ENCODE measurements at regions not wholly inside any gene's neighbourhood (a gene's known extent, or its start where the extent isn't known, plus 50 kb on each side); places are given as distances from the start of the nearest gene placed in this dataset.

DNA sequence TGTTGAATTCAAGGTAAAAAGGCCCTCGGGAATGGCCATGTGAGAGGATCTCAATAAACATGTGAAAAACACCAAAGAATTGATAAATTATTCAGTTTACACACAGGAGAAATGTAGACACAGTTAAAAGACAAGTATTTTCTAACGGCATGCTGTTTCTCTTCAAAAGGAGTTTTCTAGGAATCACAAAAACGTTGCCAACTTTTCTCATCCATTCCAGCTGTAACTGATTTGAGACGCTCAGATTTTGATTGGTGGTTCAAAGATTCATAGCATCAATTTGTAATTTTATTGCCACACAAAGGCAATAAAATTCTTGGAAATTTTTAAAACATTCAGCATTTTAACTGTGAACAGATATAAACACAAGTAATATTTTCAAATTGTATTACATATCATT is 384.9 kb upstream of the PFKP start:
- TF ChIP-seq EZH2phosphoT487 (conservative IDR thresholded peaks at IDR 0.05; ENCODE audit: low read length) (no peak), CTCF (IDR thresholded peaks at IDR 0.05; ENCODE audit: insufficient read depth, low read length, poor library complexity, severe bottlenecking) (no peak)
- Histone ChIP-seq H3K4me2 (ENCODE audit: low read depth, low read length, poor library complexity, severe bottlenecking) (no peak overlapping the region), H3K9me2 (replicated peaks; ENCODE audit: insufficient read depth, low read length) (no peaks in the 10 kb centered on the region), H3K4me3 (ENCODE audit: insufficient read depth, low read length, poor library complexity, severe bottlenecking) (no peak overlapping the region), H3K36me3 (ENCODE audit: low read length) (no peaks in the 10 kb centered on the region), H3F3A (ENCODE audit: insufficient read depth) (no peaks in the 10 kb centered on the region), H3K9ac (ENCODE audit: low read length) (no peak overlapping the region), H3K9me3 (ENCODE audit: insufficient read depth, low read length) (no peaks in the 10 kb centered on the region), H3K27ac (ENCODE audit: low read depth, low read length) (no peak overlapping the region), H3K79me2 (ENCODE audit: insufficient read depth, low read length) (no peaks in the 10 kb centered on the region), H2AFZ (ENCODE audit: low read depth, low read length, severe bottlenecking) (no peak overlapping the region), H4K20me1 (ENCODE audit: low read depth, low read length) (no peaks in the 10 kb centered on the region), H3K27me3 (ENCODE audit: low read length) (no peaks in the 10 kb centered on the region)

- Histone ChIP-seq H3K9me3 (ENCODE audit: insufficient read depth, low read length) (no peaks in the 10 kb centered on the region), H3K36me3 (ENCODE audit: low read length) (no peaks in the 10 kb centered on the region), H3K4me3 (ENCODE audit: insufficient read depth, low read length, poor library complexity, severe bottlenecking) (no peak overlapping the region), H3K9ac (ENCODE audit: low read length) (no peak overlapping the region), H3F3A (ENCODE audit: insufficient read depth) (no peaks in the 10 kb centered on the region), H3K9me2 (replicated peaks; ENCODE audit: insufficient read depth, low read length) (no peaks in the 10 kb centered on the region), H2AFZ (ENCODE audit: low read depth, low read length, severe bottlenecking) (no peak overlapping the region), H3K27ac (ENCODE audit: low read depth, low read length) (no peak overlapping the region), H3K27me3 (ENCODE audit: low read length) (no peaks in the 10 kb centered on the region), H4K20me1 (ENCODE audit: low read depth, low read length) (no peaks in the 10 kb centered on the region), H3K4me2 (ENCODE audit: low read depth, low read length, poor library complexity, severe bottlenecking) (no peak overlapping the region), H3K79me2 (ENCODE audit: insufficient read depth, low read length) (no peaks in the 10 kb centered on the region)
- no peak for TF ChIP-seq EZH2phosphoT487 (conservative IDR thresholded peaks at IDR 0.05; ENCODE audit: low read length)
- no peak for TF ChIP-seq CTCF (IDR thresholded peaks at IDR 0.05; ENCODE audit: insufficient read depth, low read length, poor library complexity, severe bottlenecking)
Measured at GRCh38 chr10:2681891-2682290, 385.5 kb upstream of the PFKP start.

DNA sequence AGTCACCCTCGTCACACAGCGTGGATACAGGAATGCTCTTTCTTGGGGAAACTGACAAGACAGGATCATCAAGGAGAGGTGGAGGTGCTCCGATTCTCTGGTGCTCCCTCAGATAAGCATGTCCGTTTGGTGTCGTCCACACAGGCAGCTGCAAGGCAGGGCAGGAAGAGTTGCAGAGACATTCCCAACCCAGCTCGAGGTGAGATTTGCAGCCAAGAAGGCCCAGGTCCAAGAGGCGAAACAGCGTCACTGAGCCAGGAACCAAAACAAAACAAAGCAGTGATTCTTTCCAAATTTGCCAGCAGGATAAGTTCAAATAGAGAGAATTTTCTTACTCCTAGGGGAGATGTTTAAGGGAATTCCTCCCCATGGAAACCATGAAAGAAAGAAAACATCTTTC is 386.5 kb upstream of the PFKP start:
- no peaks in the 10 kb centered on the region for H3F3A ChIP-seq (ENCODE audit: insufficient read depth)
- H3K4me3 ChIP-seq (ENCODE audit: insufficient read depth, low read length, poor library complexity, severe bottlenecking), result no peak overlapping the region
- no peak overlapping the region for H3K9ac ChIP-seq (ENCODE audit: low read length)
- H3K4me2 ChIP-seq (ENCODE audit: low read depth, low read length, poor library complexity, severe bottlenecking), result no peak overlapping the region
- no peaks in the 10 kb centered on the region for H4K20me1 ChIP-seq (ENCODE audit: low read depth, low read length)
- H3K79me2 ChIP-seq (ENCODE audit: insufficient read depth, low read length), result no peaks in the 10 kb centered on the region
- no peaks in the 10 kb centered on the region for H3K36me3 ChIP-seq (ENCODE audit: low read length)
- H3K9me2 ChIP-seq (replicated peaks; ENCODE audit: insufficient read depth, low read length), result no peaks in the 10 kb centered on the region
- H2AFZ ChIP-seq (ENCODE audit: low read depth, low read length, severe bottlenecking), result no peak overlapping the region
- no peaks in the 10 kb centered on the region for H3K9me3 ChIP-seq (ENCODE audit: insufficient read depth, low read length)
- TF ChIP-seq CTCF (IDR thresholded peaks at IDR 0.05; ENCODE audit: insufficient read depth, low read length, poor library complexity, severe bottlenecking) (no peak), EZH2phosphoT487 (conservative IDR thresholded peaks at IDR 0.05; ENCODE audit: low read length) (no peak)
- no peaks in the 10 kb centered on the region for H3K27me3 ChIP-seq (ENCODE audit: low read length)
- no peak overlapping the region for H3K27ac ChIP-seq (ENCODE audit: low read depth, low read length)

DNA sequence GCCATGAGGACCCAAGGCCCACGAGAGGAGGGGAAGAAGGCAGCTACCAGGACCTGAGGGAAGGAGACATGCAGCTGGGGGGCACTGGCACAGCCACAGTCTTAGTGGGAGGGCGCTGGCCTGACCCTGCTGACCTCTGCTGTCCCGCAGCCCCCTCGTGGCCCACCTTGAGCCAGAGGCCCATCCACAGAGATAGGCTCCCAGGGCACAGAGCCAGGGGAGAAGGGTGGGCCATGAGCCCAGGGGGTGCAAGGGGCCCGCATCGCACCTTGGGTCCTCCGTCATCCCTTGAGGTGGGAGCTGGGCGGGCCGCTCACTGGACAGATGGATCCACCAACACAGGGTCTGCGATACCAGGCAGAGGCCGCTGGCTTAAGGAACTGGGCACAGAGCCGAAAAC is 387.7 kb upstream of the PFKP start:
- no peak for TF ChIP-seq CTCF (IDR thresholded peaks at IDR 0.05; ENCODE audit: insufficient read depth, low read length, poor library complexity, severe bottlenecking)
- no peak for TF ChIP-seq EZH2phosphoT487 (conservative IDR thresholded peaks at IDR 0.05; ENCODE audit: low read length)
- Histone ChIP-seq H3K79me2 (ENCODE audit: insufficient read depth, low read length) (no peaks in the 10 kb centered on the region), H3K9me3 (ENCODE audit: insufficient read depth, low read length) (no peaks in the 10 kb centered on the region), H3K4me3 (ENCODE audit: insufficient read depth, low read length, poor library complexity, severe bottlenecking) (no peak overlapping the region), H3K27me3 (ENCODE audit: low read length) (no peaks in the 10 kb centered on the region), H3K9ac (ENCODE audit: low read length) (no peak overlapping the region), H3K36me3 (ENCODE audit: low read length) (no peaks in the 10 kb centered on the region), H3F3A (ENCODE audit: insufficient read depth) (no peaks in the 10 kb centered on the region), H2AFZ (ENCODE audit: low read depth, low read length, severe bottlenecking) (no peak overlapping the region), H3K27ac (ENCODE audit: low read depth, low read length) (no peak overlapping the region), H4K20me1 (ENCODE audit: low read depth, low read length) (no peaks in the 10 kb centered on the region), H3K4me2 (ENCODE audit: low read depth, low read length, poor library complexity, severe bottlenecking) (no peak overlapping the region), H3K9me2 (replicated peaks; ENCODE audit: insufficient read depth, low read length) (no peaks in the 10 kb centered on the region)

All from SU-DHL-6 (cell line).